ENCODE measurements at regions not wholly inside any gene's neighbourhood (a gene's known extent, or its start where the extent isn't known, plus 50 kb on each side); places are given as distances from the start of the nearest gene placed in this dataset.

- TF ChIP-seq CTCF (IDR thresholded peaks at IDR 0.05 in 8 of 11, conservative IDR thresholded peaks at IDR 0.05 in 3 of 11) (no peak), POLR2A (IDR thresholded peaks at IDR 0.05) (no peak)
Measured at GRCh38 chr7:54255242-54255641, 286.9 kb upstream of the VSTM2A start.

All from spleen (tissue), 7 donors.